NCI-H1694 (cell line): ENCODE measurements at regions not wholly inside any gene's neighbourhood (a gene's known extent, or its start where the extent isn't known, plus 50 kb on each side); places are given as distances from the start of the nearest gene placed in this dataset.
"Not testable (repeated sequence)": the region's sequence is repeated elsewhere in the genome, so short reads cannot be mapped to it uniquely, and the experiment has no call there.

ENCODE experiments used
- DNase-seq: peaks from one replicate; lab custom pipeline; 2025; lab: John Stamatoyannopoulos, UW

- DNase-seq: no peak
Observed at GRCh38 chr18:1413323-1413675, 508.6 kb downstream of the ADCYAP1 start.

- no peak for DNase-seq
Observed at GRCh38 chr18:1416074-1416473, 511.4 kb downstream of the ADCYAP1 start.

GRCh38 chr18:1421502-1421901 is 516.8 kb downstream of the ADCYAP1 start:
- DNase-seq: no peak

GRCh38 chr18:1422634-1423033 is 518.0 kb downstream of the ADCYAP1 start:
- no peak for DNase-seq

- no peak for DNase-seq
Observed at GRCh38 chr18:1425679-1426078, 521.0 kb downstream of the ADCYAP1 start.

- no peak for DNase-seq
Observed at GRCh38 chr18:1435487-1435886, 530.8 kb downstream of the ADCYAP1 start.

- DNase-seq: no peak
Observed at GRCh38 chr18:1436199-1436598, 531.5 kb downstream of the ADCYAP1 start.

- no peak for DNase-seq
Observed at GRCh38 chr18:1438458-1438910, 533.8 kb downstream of the ADCYAP1 start.

GRCh38 chr18:1438967-1439366 is 534.3 kb downstream of the ADCYAP1 start:
- DNase-seq: no peak

- not testable (repeated sequence) for DNase-seq
Observed at GRCh38 chr18:1444062-1444461, 539.4 kb downstream of the ADCYAP1 start.

GRCh38 chr18:1446765-1447164 is 542.1 kb downstream of the ADCYAP1 start:
- no peak for DNase-seq

GRCh38 chr18:1452821-1453220 is 548.1 kb downstream of the ADCYAP1 start:
- DNase-seq: no peak

GRCh38 chr18:1455605-1456004 is 550.9 kb downstream of the ADCYAP1 start:
- DNase-seq: no peak

GRCh38 chr18:1458547-1458946 is 553.9 kb downstream of the ADCYAP1 start:
- DNase-seq: no peak

- DNase-seq: no peak
Observed at GRCh38 chr18:1463981-1464380, 559.3 kb downstream of the ADCYAP1 start.

- no peak for DNase-seq
Observed at GRCh38 chr18:1464444-1465217, 560.0 kb downstream of the ADCYAP1 start.

- DNase-seq: no peak
Observed at GRCh38 chr18:1466035-1466434, 561.4 kb downstream of the ADCYAP1 start.

GRCh38 chr18:1467461-1467964 is 562.8 kb downstream of the ADCYAP1 start:
- no peak for DNase-seq

- DNase-seq: no peak
Observed at GRCh38 chr18:1468550-1468949, 563.9 kb downstream of the ADCYAP1 start.

- no peak for DNase-seq
Observed at GRCh38 chr18:1475867-1476266, 571.2 kb downstream of the ADCYAP1 start.

GRCh38 chr18:1480309-1480708 is 575.6 kb downstream of the ADCYAP1 start:
- DNase-seq: no peak

- no peak for DNase-seq
Observed at GRCh38 chr18:1481577-1481976, 576.9 kb downstream of the ADCYAP1 start.

- no peak for DNase-seq
Observed at GRCh38 chr18:1483385-1483784, 578.7 kb downstream of the ADCYAP1 start.

GRCh38 chr18:1487457-1487856 is 582.8 kb downstream of the ADCYAP1 start:
- DNase-seq: no peak
